ENCODE measurements at regions not wholly inside any gene's neighbourhood (a gene's known extent, or its start where the extent isn't known, plus 50 kb on each side); places are given as distances from the start of the nearest gene placed in this dataset.

DNA sequence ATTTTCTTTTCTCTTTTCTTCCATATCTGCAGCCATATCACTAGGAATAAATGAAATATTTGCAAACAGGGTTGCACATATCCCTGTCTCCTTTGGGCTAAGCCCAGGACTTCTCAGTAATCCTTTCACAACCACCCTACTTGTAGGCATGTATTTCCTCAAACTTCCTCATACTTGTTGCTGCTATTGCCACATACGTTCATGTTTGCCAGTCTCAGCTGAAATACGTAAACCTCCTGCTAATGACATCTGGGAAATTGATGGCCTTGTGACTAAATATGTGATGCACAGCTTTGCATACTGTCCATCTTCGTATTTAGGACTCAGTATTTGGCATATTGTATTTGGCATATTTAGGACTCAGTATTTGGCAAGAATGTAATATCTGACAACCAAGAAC is 224.6 kb downstream of the PLK2 start:
- H3K9ac ChIP-seq: no peak overlapping the region
- no peak overlapping the region for H3K4me2 ChIP-seq
- Mint-ChIP-seq H3K27me3 (ENCODE audit: insufficient read depth, low read depth) (no peaks in the 10 kb centered on the region), H3K9me3 (no peaks in the 10 kb centered on the region), H3K4me1 (peaks cover 2% of the 10 kb centered on the region), H3K4me3 (no peak overlapping the region), H3K27ac (no peak overlapping the region), H3K36me3 (no peaks in the 10 kb centered on the region)
- H3K9me3 ChIP-seq (ENCODE audit: low read depth): no peaks in the 10 kb centered on the region
- no peak overlapping the region for H3K4me3 ChIP-seq
- H2AFZ ChIP-seq (replicated peaks): no peak overlapping the region
- H3K79me2 ChIP-seq (ENCODE audit: low read depth): no peaks in the 10 kb centered on the region
- H3K36me3 ChIP-seq: no peaks in the 10 kb centered on the region
- no peaks in the 10 kb centered on the region for H4K20me1 ChIP-seq (ENCODE audit: low read depth)
- TF ChIP-seq EZH2 (IDR thresholded peaks at IDR 0.05) (no peak), CTCF (IDR thresholded peaks at IDR 0.05) (no peak), EZH2phosphoT487 (IDR thresholded peaks at IDR 0.05) (no peak)
- no peaks in the 10 kb centered on the region for H3K27me3 ChIP-seq
- H3K27ac ChIP-seq: no peak overlapping the region
- H3F3A ChIP-seq (ENCODE audit: low read depth): no peaks in the 10 kb centered on the region
- no peak for DNase-seq (ENCODE audit: low spot score)
- H3K4me1 ChIP-seq: no peaks in the 10 kb centered on the region

DNA sequence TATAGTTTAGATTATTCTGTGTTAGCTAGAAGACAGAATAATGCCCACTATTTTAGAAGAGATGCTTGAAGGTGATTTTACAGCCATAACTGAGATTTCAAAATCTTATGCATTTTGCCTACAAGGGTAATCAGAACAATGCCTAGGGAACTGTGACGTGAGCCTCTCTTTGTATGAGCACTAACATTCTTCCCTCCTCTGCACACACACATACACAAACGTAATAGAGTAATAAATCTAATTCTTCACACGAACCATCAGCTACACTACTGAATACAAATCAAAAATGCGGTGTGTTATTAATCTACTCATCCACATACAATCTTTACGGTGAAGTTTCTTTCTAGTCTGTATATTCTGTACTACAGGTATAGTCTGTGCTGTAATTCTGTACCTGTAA is 227.8 kb downstream of the PLK2 start:
- no peak for DNase-seq (ENCODE audit: low spot score)
- no peak overlapping the region for H3K27ac Mint-ChIP-seq
- no peaks in the 10 kb centered on the region for H3F3A ChIP-seq (ENCODE audit: low read depth)

DNA sequence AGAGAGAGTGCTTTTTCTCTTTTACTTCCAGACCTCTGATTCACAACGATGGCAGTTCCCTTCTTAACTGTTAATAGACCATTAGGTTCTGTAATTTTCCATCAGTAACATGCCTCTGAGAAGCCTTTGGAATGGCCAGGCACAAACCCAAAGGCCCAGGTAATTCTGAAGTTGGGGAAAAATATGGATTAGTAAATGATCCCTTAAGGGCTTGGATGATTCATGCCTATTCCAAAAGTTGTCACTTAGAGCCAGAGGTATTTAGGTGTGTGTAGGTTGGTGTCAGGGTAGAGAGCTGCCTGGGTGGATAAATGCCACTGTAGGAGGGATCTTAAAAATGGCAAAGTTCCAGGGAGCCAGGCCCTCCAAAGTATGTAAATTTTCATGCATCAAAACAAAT is 228.8 kb downstream of the PLK2 start:
- Histone ChIP-seq H2AFZ (replicated peaks) (no peak overlapping the region), H3K9ac (no peak overlapping the region), H4K20me1 (ENCODE audit: low read depth) (no peaks in the 10 kb centered on the region), H3K27me3 (no peaks in the 10 kb centered on the region), H3K79me2 (ENCODE audit: low read depth) (no peaks in the 10 kb centered on the region), H3K4me2 (no peak overlapping the region), H3F3A (ENCODE audit: low read depth) (no peaks in the 10 kb centered on the region), H3K9me3 (ENCODE audit: low read depth) (no peaks in the 10 kb centered on the region), H3K36me3 (no peaks in the 10 kb centered on the region), H3K4me3 (no peak overlapping the region), H3K4me1 (no peaks in the 10 kb centered on the region), H3K27ac (no peak overlapping the region)
- Mint-ChIP-seq H3K36me3 (no peaks in the 10 kb centered on the region), H3K4me3 (no peak overlapping the region), H3K27me3 (ENCODE audit: insufficient read depth, low read depth) (no peaks in the 10 kb centered on the region), H3K9me3 (no peaks in the 10 kb centered on the region), H3K27ac (no peak overlapping the region), H3K4me1 (peaks cover 13% of the 10 kb centered on the region)
- no peak for DNase-seq (ENCODE audit: low spot score)
- no peak for TF ChIP-seq EZH2 (IDR thresholded peaks at IDR 0.05)
- TF ChIP-seq EZH2phosphoT487 (IDR thresholded peaks at IDR 0.05): no peak
- TF ChIP-seq CTCF (IDR thresholded peaks at IDR 0.05): no peak

More for the DNA sequence above, 227.8 kb downstream of the PLK2 start:
- Mint-ChIP-seq H3K36me3 (no peaks in the 10 kb centered on the region), H3K4me1 (peaks cover 13% of the 10 kb centered on the region), H3K9me3 (no peaks in the 10 kb centered on the region), H3K4me3 (no peak overlapping the region), H3K27me3 (ENCODE audit: insufficient read depth, low read depth) (no peaks in the 10 kb centered on the region)
- H3K27me3 ChIP-seq: no peaks in the 10 kb centered on the region
- H3K27ac ChIP-seq: no peak overlapping the region
- no peaks in the 10 kb centered on the region for H3K79me2 ChIP-seq (ENCODE audit: low read depth)
- H3K9ac ChIP-seq: no peak overlapping the region
- no peak for TF ChIP-seq CTCF (IDR thresholded peaks at IDR 0.05)
- no peak for TF ChIP-seq EZH2 (IDR thresholded peaks at IDR 0.05)
- TF ChIP-seq EZH2phosphoT487 (IDR thresholded peaks at IDR 0.05): no peak
- H4K20me1 ChIP-seq (ENCODE audit: low read depth): no peaks in the 10 kb centered on the region
- H3K9me3 ChIP-seq (ENCODE audit: low read depth): no peaks in the 10 kb centered on the region
- H3K4me3 ChIP-seq: no peak overlapping the region
- no peak overlapping the region for H3K4me2 ChIP-seq
- no peaks in the 10 kb centered on the region for H3K36me3 ChIP-seq
- no peaks in the 10 kb centered on the region for H3K4me1 ChIP-seq
- no peak overlapping the region for H2AFZ ChIP-seq (replicated peaks)

DNA sequence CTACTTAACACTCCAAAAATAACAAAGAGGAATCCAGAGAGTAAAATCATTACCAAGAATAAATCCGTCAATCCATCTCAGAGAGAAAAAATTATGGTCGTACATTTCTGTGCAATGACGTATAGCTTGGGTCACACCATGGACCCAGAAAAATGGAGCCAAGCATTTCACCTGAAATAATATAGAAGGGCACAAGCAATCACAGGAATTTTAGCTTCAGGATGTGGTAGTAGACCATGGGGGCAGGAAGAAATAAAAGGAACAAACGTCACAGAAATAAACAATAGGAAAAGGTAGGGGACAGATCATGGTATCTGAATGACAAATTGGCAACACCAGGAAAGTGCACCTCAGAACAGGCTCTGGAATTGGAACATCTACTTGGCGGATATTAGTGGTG is 231.0 kb downstream of the PLK2 start:
- H3K79me2 ChIP-seq (ENCODE audit: low read depth): no peaks in the 10 kb centered on the region
- no peak overlapping the region for H2AFZ ChIP-seq (replicated peaks)
- no peak overlapping the region for H3K9ac ChIP-seq
- H3K4me2 ChIP-seq: no peak overlapping the region
- no peaks in the 10 kb centered on the region for H3K27me3 ChIP-seq
- Mint-ChIP-seq H3K36me3 (no peaks in the 10 kb centered on the region), H3K27me3 (ENCODE audit: insufficient read depth, low read depth) (no peaks in the 10 kb centered on the region), H3K9me3 (no peaks in the 10 kb centered on the region), H3K4me3 (no peak overlapping the region), H3K27ac (no peak overlapping the region), H3K4me1 (peaks cover 13% of the 10 kb centered on the region)
- H3K4me1 ChIP-seq: no peaks in the 10 kb centered on the region
- H4K20me1 ChIP-seq (ENCODE audit: low read depth): no peaks in the 10 kb centered on the region
- H3K9me3 ChIP-seq (ENCODE audit: low read depth): no peaks in the 10 kb centered on the region
- TF ChIP-seq EZH2phosphoT487 (IDR thresholded peaks at IDR 0.05) (no peak), EZH2 (IDR thresholded peaks at IDR 0.05) (no peak), CTCF (IDR thresholded peaks at IDR 0.05) (no peak)
- H3K36me3 ChIP-seq: no peaks in the 10 kb centered on the region
- no peak overlapping the region for H3K27ac ChIP-seq
- DNase-seq (ENCODE audit: low spot score): no peak
- H3K4me3 ChIP-seq: no peak overlapping the region
- no peaks in the 10 kb centered on the region for H3F3A ChIP-seq (ENCODE audit: low read depth)
